ENCODE measurements at regions not wholly inside any gene's neighbourhood (a gene's known extent, or its start where the extent isn't known, plus 50 kb on each side); places are given as distances from the start of the nearest gene placed in this dataset.
A peak's percentile ranks its signal among the peaks of the same experiment; 100 is the strongest.

GRCh38 chrX:7216981-7217587 lies 69.1 kb upstream of the PUDP start:
- Mint-ChIP-seq H3K27me3 (ENCODE audit: low read depth) (no peaks in the 10 kb centered on the region), H3K4me3 (no peak overlapping the region), H3K27ac (ENCODE audit: unreplicated experiment) (no peak overlapping the region), H3K36me3 (ENCODE audit: low read depth) (no peaks in the 10 kb centered on the region), H3K9me3 (no peaks in the 10 kb centered on the region), H3K4me1 (peaks cover 6% of the 10 kb centered on the region)
- TF ChIP-seq CTCF (conservative IDR thresholded peaks at IDR 0.05) = no peak
- DNase-seq (ENCODE audit: low read depth, low spot score) = no peak

GRCh38 chrX:7215842-7216241 lies 67.9 kb upstream of the PUDP start:
- Mint-ChIP-seq H3K27me3 (ENCODE audit: low read depth) (no peaks in the 10 kb centered on the region), H3K36me3 (ENCODE audit: low read depth) (no peaks in the 10 kb centered on the region), H3K27ac (ENCODE audit: unreplicated experiment) (no peak overlapping the region), H3K4me1 (peaks cover 6% of the 10 kb centered on the region), H3K9me3 (no peaks in the 10 kb centered on the region), H3K4me3 (no peak overlapping the region)
- no peak for TF ChIP-seq CTCF (conservative IDR thresholded peaks at IDR 0.05)
- DNase-seq (ENCODE audit: low read depth, low spot score) = no peak

DNA sequence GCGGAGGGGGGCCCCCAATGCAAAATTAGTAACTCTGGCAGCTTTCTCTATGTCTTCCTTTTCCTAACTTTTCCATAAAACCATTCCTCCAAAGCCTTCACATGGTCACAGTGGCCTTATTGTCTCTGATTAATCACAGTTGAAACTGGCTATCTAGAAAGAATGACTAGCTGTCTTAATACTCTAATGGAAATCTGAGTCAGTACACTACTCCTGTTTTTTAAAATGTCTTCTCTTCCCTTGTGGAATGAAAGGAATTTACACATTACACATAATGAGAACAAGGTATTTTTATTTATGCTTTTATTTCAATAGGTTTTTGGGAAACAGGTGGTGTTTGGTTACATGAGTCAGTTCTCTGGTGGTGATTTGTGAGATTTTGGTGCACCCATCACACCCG lies 66.3 kb upstream of the PUDP start:
- TF ChIP-seq CTCF (conservative IDR thresholded peaks at IDR 0.05) = no peak
- Mint-ChIP-seq H3K9me3 (peaks cover 3% of the 10 kb centered on the region), H3K36me3 (ENCODE audit: low read depth) (no peaks in the 10 kb centered on the region), H3K27ac (ENCODE audit: unreplicated experiment) (peak overlapping the region; percentile 70), H3K4me1 (peaks cover 6% of the 10 kb centered on the region), H3K4me3 (no peak overlapping the region), H3K27me3 (ENCODE audit: low read depth) (no peaks in the 10 kb centered on the region)
- DNase-seq (ENCODE audit: low read depth, low spot score) = no peak

GRCh38 chrX:7205037-7205577 lies 57.2 kb upstream of the PUDP start:
- Mint-ChIP-seq H3K9me3 (peaks cover 3% of the 10 kb centered on the region), H3K36me3 (ENCODE audit: low read depth) (no peaks in the 10 kb centered on the region), H3K4me1 (no peaks in the 10 kb centered on the region), H3K4me3 (no peak overlapping the region), H3K27ac (ENCODE audit: unreplicated experiment) (no peak overlapping the region), H3K27me3 (ENCODE audit: low read depth) (no peaks in the 10 kb centered on the region)
- TF ChIP-seq CTCF (conservative IDR thresholded peaks at IDR 0.05) = no peak
- DNase-seq (ENCODE audit: low read depth, low spot score) = no peak

DNA sequence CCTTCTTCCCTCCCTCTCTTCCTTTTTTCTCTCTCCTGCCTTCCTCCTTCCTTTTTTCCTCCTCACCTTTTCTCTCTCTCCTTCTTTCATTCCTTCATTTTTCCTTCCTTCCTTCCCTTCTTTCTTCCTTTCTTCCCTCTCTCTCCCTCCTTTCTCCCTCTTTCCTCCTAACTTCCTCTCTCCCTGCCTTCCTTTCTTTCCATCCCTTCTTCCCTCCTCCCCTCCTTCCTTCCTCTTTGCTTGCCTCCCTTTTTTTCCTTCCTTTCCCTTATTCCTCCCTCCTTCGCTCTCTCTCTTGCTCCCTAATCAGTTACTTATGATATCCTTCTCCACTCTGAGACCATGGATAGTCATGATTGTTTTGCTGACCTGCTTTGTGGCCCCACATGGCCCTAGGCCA lies 56.7 kb upstream of the PUDP start:
- Mint-ChIP-seq H3K27ac (ENCODE audit: unreplicated experiment) (no peak overlapping the region), H3K4me1 (no peaks in the 10 kb centered on the region), H3K9me3 (no peaks in the 10 kb centered on the region), H3K27me3 (ENCODE audit: low read depth) (no peaks in the 10 kb centered on the region), H3K4me3 (no peak overlapping the region), H3K36me3 (ENCODE audit: low read depth) (no peaks in the 10 kb centered on the region)
- no peak for TF ChIP-seq CTCF (conservative IDR thresholded peaks at IDR 0.05)
- no peak for DNase-seq (ENCODE audit: low read depth, low spot score)

All from neural crest cell (in vitro differentiated cells).